Activated naive CD4-positive, alpha-beta T cell treated with anti-CD3 and anti-CD28 coated beads, Interleukin-2, amount 50 U/mL, for 24 hours (primary cell): ENCODE measurements at regions not wholly inside any gene's neighbourhood (a gene's known extent, or its start where the extent isn't known, plus 50 kb on each side); places are given as distances from the start of the nearest gene placed in this dataset.

Experiments used
- H3K27ac Mint-ChIP-seq: one replicate; pipeline ENCODE4 v1.8.0; 2021; ENCODE audit warnings: mild to moderate bottlenecking, mixed read lengths
- H3K27me3 Mint-ChIP-seq: one replicate; pipeline ENCODE4 v1.8.0; 2021; ENCODE audit warnings: mixed read lengths
- H3K36me3 Mint-ChIP-seq: one replicate; pipeline ENCODE4 v1.8.0; 2021; ENCODE audit warnings: mixed read lengths
- H3K4me1 Mint-ChIP-seq: one replicate; pipeline ENCODE4 v1.8.0; 2021; ENCODE audit warnings: mixed read lengths
- H3K4me3 Mint-ChIP-seq: one replicate; pipeline ENCODE4 v1.8.0; 2021; ENCODE audit warnings: mild to moderate bottlenecking, mixed read lengths
- H3K9me3 Mint-ChIP-seq: one replicate; pipeline ENCODE4 v1.8.0; 2021; ENCODE audit warnings: mixed read lengths

DNA sequence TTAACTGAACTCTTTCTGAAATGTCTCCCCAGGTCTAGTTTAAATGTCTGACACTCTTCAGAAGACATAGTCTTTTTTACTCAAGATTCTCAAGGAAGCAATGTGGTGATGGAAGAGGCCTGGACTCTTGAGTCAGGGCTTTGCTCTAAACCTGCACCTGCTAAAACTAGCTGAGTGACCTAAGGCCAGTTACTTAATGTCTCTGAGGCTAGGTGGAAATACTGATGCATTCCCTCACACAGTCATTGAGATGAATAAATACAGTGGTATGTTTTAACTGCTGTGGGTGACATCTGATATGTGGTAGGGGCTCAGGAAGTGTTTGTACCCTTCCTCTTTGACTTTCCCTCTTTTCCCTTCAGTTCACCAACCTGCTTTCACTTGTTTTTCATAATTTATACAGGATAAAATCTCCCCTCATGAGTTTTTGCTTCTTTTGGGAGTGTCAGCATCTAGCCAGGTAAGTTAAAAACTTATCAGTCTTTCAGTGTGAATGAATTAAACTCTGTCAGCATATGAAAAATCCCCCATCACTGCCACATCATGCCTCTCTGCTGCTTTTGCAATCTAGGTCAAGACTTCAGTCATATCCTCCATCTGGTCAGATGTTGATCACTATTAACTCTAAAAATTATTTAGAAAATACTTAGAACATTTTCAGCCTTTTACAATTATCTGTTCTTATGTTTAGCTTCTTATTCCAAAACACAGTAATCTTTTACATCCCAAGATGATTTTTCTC lies 178.7 kb upstream of the TNFAIP3 start:
- H3K4me3 Mint-ChIP-seq: no peak overlapping the region

GRCh38 chr6:137689377-137689776 lies 177.7 kb upstream of the TNFAIP3 start:
- no peaks in the 10 kb centered on the region for H3K27me3 Mint-ChIP-seq
- no peaks in the 10 kb centered on the region for H3K4me1 Mint-ChIP-seq
- H3K4me3 Mint-ChIP-seq: no peak overlapping the region
- peaks cover 2% of the 10 kb centered on the region for H3K36me3 Mint-ChIP-seq
- no peak overlapping the region for H3K27ac Mint-ChIP-seq
- H3K9me3 Mint-ChIP-seq: no peaks in the 10 kb centered on the region

More for the DNA sequence above, 178.7 kb upstream of the TNFAIP3 start:
- Mint-ChIP-seq H3K9me3 (no peaks in the 10 kb centered on the region), H3K27me3 (peaks cover 2% of the 10 kb centered on the region), H3K27ac (no peak overlapping the region), H3K4me1 (no peaks in the 10 kb centered on the region), H3K36me3 (peaks cover 2% of the 10 kb centered on the region)

DNA sequence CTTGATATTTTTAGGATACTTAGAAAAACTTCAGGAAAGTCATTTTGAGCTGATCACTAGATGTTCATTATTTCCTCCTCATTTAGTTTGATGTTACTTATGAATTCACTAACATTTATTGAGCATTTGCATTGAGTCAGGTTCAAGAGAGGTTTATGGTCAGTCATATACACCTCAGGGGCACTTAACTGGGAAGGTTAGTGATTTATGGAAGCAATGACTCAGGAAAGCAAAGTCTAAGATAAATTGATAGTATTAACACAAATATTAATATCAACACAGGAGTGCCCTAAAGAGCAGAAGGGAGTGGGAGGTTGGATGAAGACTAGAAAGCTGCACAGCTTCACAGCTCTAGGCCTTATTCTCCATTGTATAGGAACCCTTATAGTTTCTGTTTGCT lies 177.0 kb upstream of the TNFAIP3 start:
- Mint-ChIP-seq H3K4me1 (no peaks in the 10 kb centered on the region), H3K9me3 (no peaks in the 10 kb centered on the region), H3K27ac (no peak overlapping the region), H3K4me3 (no peak overlapping the region), H3K36me3 (peaks cover 2% of the 10 kb centered on the region), H3K27me3 (no peaks in the 10 kb centered on the region)

- Mint-ChIP-seq H3K27me3 (no peaks in the 10 kb centered on the region), H3K4me1 (no peaks in the 10 kb centered on the region), H3K36me3 (peaks cover 2% of the 10 kb centered on the region), H3K4me3 (no peak overlapping the region), H3K27ac (no peak overlapping the region), H3K9me3 (no peaks in the 10 kb centered on the region)
These were observed 176.3 kb upstream of the TNFAIP3 start for GRCh38 chr6:137690721-137691120.

DNA sequence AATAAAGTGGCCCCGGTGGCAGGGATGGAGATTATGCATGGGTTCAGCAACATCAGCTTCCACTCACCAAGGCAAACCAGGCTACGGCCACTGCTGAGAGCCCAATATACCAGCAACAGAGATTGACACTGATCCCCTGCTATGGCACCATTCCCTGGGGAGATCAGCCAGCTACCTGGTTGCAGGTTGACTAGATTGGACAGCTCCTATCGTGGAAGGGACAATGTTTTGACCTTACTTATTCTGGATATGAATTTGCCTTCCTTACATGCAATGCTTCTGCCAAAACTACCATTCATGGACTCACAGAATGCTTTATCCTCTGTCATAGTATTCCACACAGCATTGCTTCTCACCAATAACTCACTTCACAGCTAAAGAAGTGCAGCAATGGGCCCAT lies 174.8 kb upstream of the TNFAIP3 start:
- H3K27me3 Mint-ChIP-seq: no peaks in the 10 kb centered on the region
- H3K36me3 Mint-ChIP-seq: peaks cover 2% of the 10 kb centered on the region
- no peaks in the 10 kb centered on the region for H3K4me1 Mint-ChIP-seq
- H3K4me3 Mint-ChIP-seq: no peak overlapping the region
- H3K9me3 Mint-ChIP-seq: no peaks in the 10 kb centered on the region
- H3K27ac Mint-ChIP-seq: no peak overlapping the region

DNA sequence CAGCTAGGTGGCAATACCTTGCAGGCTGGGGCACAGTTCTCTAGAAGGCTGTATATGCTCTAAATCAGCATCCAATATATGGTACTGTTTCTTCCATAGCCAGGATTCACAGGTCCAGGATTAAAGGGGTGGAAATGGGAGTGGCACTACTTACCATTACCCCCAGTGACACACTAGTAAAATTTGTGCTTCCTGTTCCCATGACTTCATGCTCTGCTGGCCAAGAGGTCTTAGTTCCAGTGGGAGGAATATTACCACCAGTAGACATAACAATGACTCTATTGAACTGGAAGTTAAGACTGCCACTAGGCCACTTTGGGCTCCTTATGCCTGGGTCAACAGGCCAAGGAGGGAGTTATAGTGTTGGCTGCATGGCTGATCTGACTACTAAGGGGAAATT lies 174.3 kb upstream of the TNFAIP3 start:
- Mint-ChIP-seq H3K36me3 (peaks cover 2% of the 10 kb centered on the region), H3K27ac (no peak overlapping the region), H3K4me1 (no peaks in the 10 kb centered on the region), H3K4me3 (no peak overlapping the region), H3K9me3 (no peaks in the 10 kb centered on the region), H3K27me3 (no peaks in the 10 kb centered on the region)

DNA sequence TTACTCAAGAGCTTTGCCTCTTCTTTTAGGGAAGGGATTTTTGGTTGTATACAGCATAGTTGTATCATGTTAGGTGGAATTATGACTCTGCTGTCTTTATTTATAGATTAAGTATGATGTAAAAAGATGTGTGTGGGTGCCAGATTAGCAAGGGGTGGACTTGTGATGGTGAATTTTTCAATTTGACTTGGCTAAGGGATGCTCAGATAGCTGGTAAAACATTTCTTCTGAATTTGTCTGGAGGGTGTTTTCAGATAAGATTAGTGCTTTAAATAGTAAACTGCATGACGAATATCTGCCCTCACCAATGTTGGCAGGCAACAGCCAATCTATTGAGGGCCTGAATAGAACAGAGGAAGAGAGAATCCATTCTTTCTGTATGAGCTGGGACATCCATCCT lies 173.3 kb upstream of the TNFAIP3 start:
- Mint-ChIP-seq H3K27me3 (no peaks in the 10 kb centered on the region), H3K9me3 (no peaks in the 10 kb centered on the region), H3K4me3 (no peak overlapping the region), H3K4me1 (peaks cover 5% of the 10 kb centered on the region), H3K27ac (no peak overlapping the region), H3K36me3 (peaks cover 2% of the 10 kb centered on the region)

DNA sequence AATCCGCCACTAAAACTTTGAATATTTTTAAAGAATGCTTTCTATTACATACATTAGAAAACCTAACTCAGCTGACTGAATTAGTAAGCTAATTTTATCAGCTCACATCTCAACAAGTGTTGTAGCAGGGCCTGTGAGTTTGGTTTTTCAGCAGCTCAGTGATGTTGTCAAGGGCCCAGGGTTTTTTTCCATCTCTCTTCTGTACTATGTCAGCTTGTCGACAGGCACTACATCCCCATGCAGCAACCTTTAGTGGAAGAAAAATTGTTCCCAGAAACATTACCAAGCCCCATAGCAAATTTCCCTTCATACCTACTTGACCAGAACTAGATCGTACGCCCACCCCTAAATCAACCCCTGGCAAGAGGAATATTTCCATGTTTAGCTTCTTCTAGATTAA lies 170.3 kb upstream of the TNFAIP3 start:
- H3K27me3 Mint-ChIP-seq: peaks cover 2% of the 10 kb centered on the region
- H3K4me3 Mint-ChIP-seq: no peak overlapping the region
- no peak overlapping the region for H3K27ac Mint-ChIP-seq
- H3K4me1 Mint-ChIP-seq: peaks cover 16% of the 10 kb centered on the region
- H3K36me3 Mint-ChIP-seq: no peaks in the 10 kb centered on the region
- H3K9me3 Mint-ChIP-seq: no peaks in the 10 kb centered on the region

GRCh38 chr6:137697267-137697938 lies 169.7 kb upstream of the TNFAIP3 start:
- Mint-ChIP-seq H3K4me1 (peaks cover 16% of the 10 kb centered on the region), H3K4me3 (no peak overlapping the region), H3K27ac (no peak overlapping the region), H3K9me3 (no peaks in the 10 kb centered on the region), H3K36me3 (no peaks in the 10 kb centered on the region), H3K27me3 (peaks cover 2% of the 10 kb centered on the region)

GRCh38 chr6:137698636-137699030 lies 168.4 kb upstream of the TNFAIP3 start:
- Mint-ChIP-seq H3K4me3 (no peak overlapping the region), H3K27ac (no peak overlapping the region), H3K36me3 (no peaks in the 10 kb centered on the region), H3K9me3 (no peaks in the 10 kb centered on the region), H3K27me3 (peaks cover 2% of the 10 kb centered on the region), H3K4me1 (peaks cover 16% of the 10 kb centered on the region)

GRCh38 chr6:137699031-137699683 lies 167.9 kb upstream of the TNFAIP3 start:
- Mint-ChIP-seq H3K4me1 (peaks cover 16% of the 10 kb centered on the region), H3K4me3 (peak overlapping the region; percentile 23), H3K27ac (peak overlapping the region; percentile 36), H3K9me3 (no peaks in the 10 kb centered on the region), H3K36me3 (no peaks in the 10 kb centered on the region), H3K27me3 (peaks cover 2% of the 10 kb centered on the region)

DNA sequence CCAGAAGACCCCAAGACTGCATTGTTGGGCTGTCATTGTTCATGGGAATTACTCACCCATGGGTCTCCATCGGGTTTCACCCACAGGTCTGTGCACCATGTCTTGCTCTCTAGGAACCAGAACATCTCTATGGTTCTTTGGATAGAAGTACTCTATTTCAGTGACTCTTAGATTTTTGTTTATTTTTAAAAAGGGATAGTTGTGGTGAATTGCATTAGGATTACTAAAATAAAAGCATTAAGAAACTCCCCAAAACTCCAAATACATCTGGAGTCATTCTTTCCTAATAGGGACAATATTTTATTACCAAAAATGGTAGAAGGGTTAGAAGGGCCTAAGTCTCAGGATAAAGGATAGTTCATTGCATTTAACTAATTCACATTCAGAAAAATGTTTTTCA lies 166.9 kb upstream of the TNFAIP3 start:
- Mint-ChIP-seq H3K27ac (no peak overlapping the region), H3K27me3 (peaks cover 2% of the 10 kb centered on the region), H3K4me3 (no peak overlapping the region), H3K36me3 (no peaks in the 10 kb centered on the region), H3K4me1 (peaks cover 18% of the 10 kb centered on the region), H3K9me3 (no peaks in the 10 kb centered on the region)

- Mint-ChIP-seq H3K4me1 (peaks cover 24% of the 10 kb centered on the region), H3K36me3 (no peaks in the 10 kb centered on the region), H3K27ac (no peak overlapping the region), H3K27me3 (peaks cover 2% of the 10 kb centered on the region), H3K4me3 (no peak overlapping the region), H3K9me3 (no peaks in the 10 kb centered on the region)
These were observed 166.1 kb upstream of the TNFAIP3 start for GRCh38 chr6:137700751-137701477.

DNA sequence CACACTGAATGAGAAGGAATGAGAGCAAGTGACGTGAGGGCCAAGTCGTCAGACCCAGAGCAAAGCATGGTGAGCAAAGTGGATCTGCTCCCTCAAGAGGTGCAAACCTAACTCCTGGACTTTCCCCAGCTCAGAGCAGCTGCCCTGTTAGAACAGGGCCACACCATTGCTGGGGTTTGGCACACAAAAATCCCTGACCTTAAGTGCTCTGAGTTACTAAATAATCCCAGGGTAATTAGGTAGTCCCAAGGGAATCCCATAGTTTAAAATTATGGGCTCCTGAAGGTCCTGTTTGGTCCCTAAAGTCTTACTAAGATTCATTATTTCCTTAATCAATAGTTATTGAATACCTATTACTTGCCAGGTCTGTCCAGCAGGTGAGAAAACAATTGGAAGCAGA lies 165.1 kb upstream of the TNFAIP3 start:
- H3K27ac Mint-ChIP-seq: no peak overlapping the region
- H3K9me3 Mint-ChIP-seq: no peaks in the 10 kb centered on the region
- no peaks in the 10 kb centered on the region for H3K36me3 Mint-ChIP-seq
- H3K4me3 Mint-ChIP-seq: no peak overlapping the region
- H3K4me1 Mint-ChIP-seq: peaks cover 34% of the 10 kb centered on the region
- H3K27me3 Mint-ChIP-seq: peaks cover 2% of the 10 kb centered on the region

- Mint-ChIP-seq H3K36me3 (no peaks in the 10 kb centered on the region), H3K9me3 (no peaks in the 10 kb centered on the region), H3K4me1 (peaks cover 44% of the 10 kb centered on the region), H3K27me3 (peaks cover 2% of the 10 kb centered on the region), H3K4me3 (no peak overlapping the region), H3K27ac (no peak overlapping the region)
These were observed 164.2 kb upstream of the TNFAIP3 start for GRCh38 chr6:137702791-137703424.
